Smooth muscle cell (in vitro differentiated cells): ENCODE measurements at regions not wholly inside any gene's neighbourhood (a gene's known extent, or its start where the extent isn't known, plus 50 kb on each side); places are given as distances from the start of the nearest gene placed in this dataset.

Experiments used
- DNase-seq: peaks from one replicate; lab custom pipeline; 2025; ENCODE audit not compliant: unreplicated experiment; lab: John Stamatoyannopoulos, UW
- H2AFZ ChIP-seq: fragments of 200-600 bp; sonication (generic); 2 replicates; pipeline ENCODE4 v1.6.0; 2016; ENCODE audit warnings: antibody characterized with exemption, low read depth, mild to moderate bottlenecking
- H3F3A ChIP-seq: fragments of 200-600 bp; sonication (generic); 2 replicates; pipeline ENCODE4 v1.6.0; 2017; ENCODE audit warnings: antibody characterized with exemption, low read depth
- H3K27ac ChIP-seq: fragments of 200-600 bp; sonication (generic); 2 replicates; pipeline ENCODE4 v1.5.1; 2016; ENCODE audit warnings: low read depth, mild to moderate bottlenecking
- H3K27me3 ChIP-seq: fragments of 200-600 bp; sonication (generic); 2 replicates; pipeline ENCODE4 v1.6.1; 2016; ENCODE audit warnings: low read depth, mild to moderate bottlenecking
- H3K36me3 ChIP-seq: fragments of 200-600 bp; sonication (generic); 2 replicates; pipeline ENCODE4 v1.5.1; 2016; ENCODE audit warnings: low read depth
- H3K4me1 ChIP-seq: fragments of 200-600 bp; sonication (generic); 2 replicates; pipeline ENCODE4 v1.5.1; 2016; ENCODE audit warnings: low read depth
- H3K4me2 ChIP-seq: fragments of 200-600 bp; sonication (generic); 2 replicates; pipeline ENCODE4 v1.6.0; 2016; ENCODE audit warnings: mild to moderate bottlenecking
- H3K4me3 ChIP-seq: fragments of 200-600 bp; sonication (generic); 2 replicates; pipeline ENCODE4 v1.5.1; 2016; ENCODE audit warnings: mild to moderate bottlenecking
- H3K79me2 ChIP-seq: fragments of 200-600 bp; sonication (generic); 2 replicates; pipeline ENCODE4 v1.6.0; 2016; ENCODE audit warnings: low read depth, mild to moderate bottlenecking
- H3K9ac ChIP-seq: fragments of 200-600 bp; sonication (generic); 2 replicates; pipeline ENCODE4 v1.6.0; 2016; ENCODE audit warnings: low read depth
- H3K9me3 ChIP-seq: fragments of 200-600 bp; sonication (generic); replicated peaks from 2 replicates; pipeline ENCODE4 v1.5.1; 2016; ENCODE audit warnings: low read depth
- H4K20me1 ChIP-seq: fragments of 200-600 bp; sonication (generic); 2 replicates; pipeline ENCODE4 v1.6.0; 2016; ENCODE audit warnings: low read depth
- WGBS: methylation state at CpG from one replicate; pipeline ENCODE4 v1.1.7; 2016; ENCODE audit warnings: low lambda C conversion rate; 5-methylcytosine and 5-hydroxymethylcytosine counted together
- TF ChIP-seq, protein P1 (sequence below): fragments of 200-600 bp; sonication (generic); IDR thresholded peaks from 2 replicates; pipeline ENCODE4 v1.5.1; 2017; ENCODE audit warnings: borderline replicate concordance, mild to moderate bottlenecking, antibody characterized with exemption; ENCODE audit not compliant: insufficient read depth, poor library complexity, severe bottlenecking

DNA sequence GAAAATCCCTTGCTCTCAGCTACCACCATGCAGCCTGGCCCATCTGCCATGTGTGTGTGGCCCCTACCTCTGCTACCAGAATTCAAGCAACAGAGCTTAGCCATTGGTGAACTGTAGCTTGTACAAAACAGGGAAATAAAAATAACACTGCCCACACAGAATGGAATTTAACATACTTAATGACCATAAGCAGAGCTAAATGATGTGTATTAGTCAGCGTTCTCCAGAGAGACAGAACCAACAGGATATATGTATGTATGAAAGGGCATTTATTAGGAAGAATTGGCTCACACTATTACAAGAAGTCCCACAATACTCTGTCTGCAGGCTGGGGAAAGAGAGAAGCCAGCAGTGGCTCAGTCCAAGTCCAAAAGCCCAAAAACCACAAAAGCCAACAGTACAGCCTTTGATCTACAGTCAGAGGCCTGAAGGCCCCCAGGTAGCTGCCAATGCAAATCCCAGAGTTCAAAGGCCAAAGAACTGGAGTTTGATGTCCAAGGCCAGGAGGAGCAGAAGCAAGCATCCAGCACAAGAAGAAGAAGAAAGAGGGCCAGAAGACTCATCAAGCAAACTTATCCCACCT lies 318.8 kb downstream of the DNAH5 start:
- H3F3A ChIP-seq = no peaks in the 10 kb centered on the region
- no peak overlapping the region for H3K27ac ChIP-seq
- H3K79me2 ChIP-seq = no peaks in the 10 kb centered on the region
- no peak overlapping the region for H3K9ac ChIP-seq
- DNase-seq = no peak
- H3K4me3 ChIP-seq = no peak overlapping the region
- H3K4me2 ChIP-seq = no peak overlapping the region
- no peaks in the 10 kb centered on the region for H3K9me3 ChIP-seq
- H3K36me3 ChIP-seq = no peaks in the 10 kb centered on the region
- no peaks in the 10 kb centered on the region for H4K20me1 ChIP-seq
- H2AFZ ChIP-seq = no peak overlapping the region
- H3K27me3 ChIP-seq = no peaks in the 10 kb centered on the region
- TF ChIP-seq, protein P1, sequence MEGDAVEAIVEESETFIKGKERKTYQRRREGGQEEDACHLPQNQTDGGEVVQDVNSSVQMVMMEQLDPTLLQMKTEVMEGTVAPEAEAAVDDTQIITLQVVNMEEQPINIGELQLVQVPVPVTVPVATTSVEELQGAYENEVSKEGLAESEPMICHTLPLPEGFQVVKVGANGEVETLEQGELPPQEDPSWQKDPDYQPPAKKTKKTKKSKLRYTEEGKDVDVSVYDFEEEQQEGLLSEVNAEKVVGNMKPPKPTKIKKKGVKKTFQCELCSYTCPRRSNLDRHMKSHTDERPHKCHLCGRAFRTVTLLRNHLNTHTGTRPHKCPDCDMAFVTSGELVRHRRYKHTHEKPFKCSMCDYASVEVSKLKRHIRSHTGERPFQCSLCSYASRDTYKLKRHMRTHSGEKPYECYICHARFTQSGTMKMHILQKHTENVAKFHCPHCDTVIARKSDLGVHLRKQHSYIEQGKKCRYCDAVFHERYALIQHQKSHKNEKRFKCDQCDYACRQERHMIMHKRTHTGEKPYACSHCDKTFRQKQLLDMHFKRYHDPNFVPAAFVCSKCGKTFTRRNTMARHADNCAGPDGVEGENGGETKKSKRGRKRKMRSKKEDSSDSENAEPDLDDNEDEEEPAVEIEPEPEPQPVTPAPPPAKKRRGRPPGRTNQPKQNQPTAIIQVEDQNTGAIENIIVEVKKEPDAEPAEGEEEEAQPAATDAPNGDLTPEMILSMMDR = no peak
- 37% methylated on average over 1 of the region's 1 CpG for WGBS
- H3K4me1 ChIP-seq = no peaks in the 10 kb centered on the region

DNA sequence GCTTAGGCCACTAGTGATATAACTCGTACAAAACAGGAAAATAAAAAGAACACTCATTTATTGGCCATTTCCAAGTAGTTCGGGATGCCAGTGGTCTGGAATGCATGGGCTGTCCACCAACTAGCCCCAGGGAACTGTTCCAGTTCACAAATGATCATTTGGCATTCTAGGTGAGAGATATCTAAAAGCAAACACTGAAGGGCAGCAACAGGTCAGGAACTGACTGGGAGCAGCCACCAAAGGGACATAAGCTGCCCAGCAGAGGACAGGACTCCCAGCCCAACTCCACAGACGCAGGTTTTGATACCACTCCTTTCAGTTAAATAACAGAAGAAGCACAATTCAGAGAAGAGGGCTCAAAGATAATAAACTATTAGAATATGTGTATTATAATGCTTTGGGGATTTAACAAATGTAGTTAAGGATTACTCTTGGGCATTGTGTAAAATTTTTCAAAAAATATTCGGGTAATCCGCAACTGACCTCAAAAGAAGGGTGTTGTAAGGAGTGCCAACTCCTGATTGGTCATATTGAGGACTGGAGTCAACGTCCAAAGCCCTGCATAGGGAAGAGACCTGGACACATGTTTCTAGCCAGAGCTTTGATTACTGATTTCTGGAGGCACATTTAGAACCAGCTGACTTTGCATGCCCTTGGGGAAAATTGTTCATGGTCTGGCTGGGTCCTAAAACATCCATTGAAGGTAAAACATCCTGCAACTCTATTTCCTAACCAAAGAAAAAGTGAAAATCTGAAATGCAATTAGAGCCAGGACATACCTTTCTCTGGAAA lies 320.0 kb downstream of the DNAH5 start:
- Histone ChIP-seq H3K9ac (no peak overlapping the region), H2AFZ (no peak overlapping the region), H4K20me1 (no peaks in the 10 kb centered on the region), H3F3A (no peaks in the 10 kb centered on the region), H3K4me2 (no peak overlapping the region), H3K4me1 (no peaks in the 10 kb centered on the region), H3K4me3 (no peak overlapping the region), H3K27ac (no peak overlapping the region), H3K9me3 (no peaks in the 10 kb centered on the region), H3K79me2 (no peaks in the 10 kb centered on the region), H3K27me3 (no peaks in the 10 kb centered on the region), H3K36me3 (no peaks in the 10 kb centered on the region)
- DNase-seq = no peak
- TF ChIP-seq, protein P1 = no peak
- 81% methylated on average over 6 of the region's 6 CpGs for WGBS

DNA sequence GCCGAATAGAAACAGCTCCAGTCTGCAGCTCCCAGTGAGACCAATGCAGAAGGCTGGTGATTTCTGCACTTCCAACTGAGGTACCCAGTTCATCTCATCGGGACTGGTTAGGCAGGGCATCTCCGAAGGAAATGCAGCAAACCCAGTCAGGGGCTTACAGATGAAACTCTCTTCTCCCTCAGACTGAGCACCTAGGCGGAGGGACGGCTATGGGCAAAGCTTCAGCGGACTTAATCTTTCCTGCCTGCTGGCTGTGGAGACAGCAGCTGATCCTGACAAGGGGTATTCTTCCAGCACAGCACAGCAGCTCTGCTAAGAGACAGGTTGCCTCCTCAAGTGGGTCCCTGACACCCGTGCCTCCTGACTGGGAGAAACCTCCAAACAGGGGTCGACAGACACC lies 330.9 kb downstream of the DNAH5 start:
- TF ChIP-seq, protein P1 = no peak
- Histone ChIP-seq H4K20me1 (no peaks in the 10 kb centered on the region), H3K4me2 (no peak overlapping the region), H3K4me3 (no peak overlapping the region), H3K9ac (no peak overlapping the region), H3F3A (no peaks in the 10 kb centered on the region), H3K36me3 (no peaks in the 10 kb centered on the region), H3K79me2 (no peaks in the 10 kb centered on the region), H2AFZ (no peak overlapping the region), H3K4me1 (no peaks in the 10 kb centered on the region), H3K27ac (no peak overlapping the region), H3K9me3 (peaks cover 6% of the 10 kb centered on the region), H3K27me3 (no peaks in the 10 kb centered on the region)
- DNase-seq = no peak
- 88% methylated on average over 8 of the region's 8 CpGs for WGBS
